ENCODE measurements at regions not wholly inside any gene's neighbourhood (a gene's known extent, or its start where the extent isn't known, plus 50 kb on each side); places are given as distances from the start of the nearest gene placed in this dataset.

GRCh38 chr12:85657251-85657650 is 179.0 kb downstream of the RASSF9 start:
- TF ChIP-seq POLR2A (IDR thresholded peaks at IDR 0.05; ENCODE audit: low read length): no peak
- no peak for TF ChIP-seq GATA1 (IDR thresholded peaks at IDR 0.05; ENCODE audit: low read depth, low read length)
